RPMI7951 (cell line): ENCODE measurements at regions not wholly inside any gene's neighbourhood (a gene's known extent, or its start where the extent isn't known, plus 50 kb on each side); places are given as distances from the start of the nearest gene placed in this dataset.
A peak's percentile ranks its signal among the peaks of the same experiment; 100 is the strongest.

Experiments
- DNase-seq: peaks from one replicate; pipeline ENCODE4 v3.0.0-alpha.2; 2012; ENCODE audit warnings: low read depth

DNA sequence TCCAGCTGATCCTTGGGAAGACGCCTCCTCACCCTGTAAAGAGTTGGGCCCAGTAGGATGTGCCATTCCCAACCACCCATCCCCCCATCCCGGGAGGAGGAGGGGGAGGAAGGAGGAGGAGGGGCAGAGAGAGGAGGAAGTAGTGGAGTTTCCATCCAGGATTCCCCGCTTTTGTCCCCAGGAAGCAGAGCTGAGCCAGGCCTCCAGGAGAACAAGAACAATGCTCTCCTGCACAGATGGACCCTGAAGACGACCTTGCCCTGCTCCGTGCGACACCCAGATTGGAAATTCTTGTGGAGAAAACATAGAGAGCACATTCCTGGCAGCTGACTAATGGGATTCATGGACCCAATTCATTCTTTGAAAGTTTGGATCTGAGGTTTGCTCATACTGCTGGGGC is 132.3 kb upstream of the CRY1 start:
- DNase-seq: peak; percentile 54

DNA sequence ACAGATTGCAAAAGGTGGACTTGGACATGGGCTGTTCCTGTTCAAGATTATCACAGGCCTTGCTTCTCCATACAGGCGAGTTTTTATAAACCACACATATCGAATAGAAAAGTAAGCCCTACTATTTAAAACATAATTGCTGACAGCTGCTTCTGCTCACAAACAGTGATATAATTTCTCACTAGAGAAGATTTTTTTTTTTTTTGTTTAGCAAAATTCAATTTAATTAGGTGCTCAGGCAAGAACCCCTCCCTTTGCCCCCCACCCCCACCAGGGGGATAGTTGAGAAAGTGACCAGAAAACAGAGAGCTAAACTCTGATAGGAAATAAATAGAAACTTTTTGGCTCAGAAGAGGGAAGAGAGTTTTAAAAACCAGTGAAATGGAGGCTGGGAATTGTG is 132.8 kb upstream of the CRY1 start:
- no peak for DNase-seq

DNA sequence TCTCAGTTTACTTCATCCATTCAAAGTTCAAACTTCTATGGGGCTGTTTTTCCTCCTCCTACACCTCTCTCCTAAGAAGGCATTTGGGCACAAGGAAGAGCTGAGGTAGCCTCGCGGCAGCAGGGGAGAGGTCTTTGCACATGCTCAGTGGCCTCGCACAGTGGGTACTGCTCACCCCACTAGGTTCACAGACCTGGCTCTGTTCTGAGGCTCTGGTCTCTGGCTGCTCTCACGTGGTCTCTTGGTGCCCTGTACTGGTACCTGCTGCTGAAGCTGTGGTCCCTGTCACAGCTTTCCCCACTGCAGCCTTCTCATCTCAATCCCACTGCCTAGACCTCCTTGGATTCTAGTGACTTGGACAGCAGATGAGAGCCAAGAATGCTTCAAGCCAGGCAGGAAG is 134.7 kb upstream of the CRY1 start:
- no peak for DNase-seq

DNA sequence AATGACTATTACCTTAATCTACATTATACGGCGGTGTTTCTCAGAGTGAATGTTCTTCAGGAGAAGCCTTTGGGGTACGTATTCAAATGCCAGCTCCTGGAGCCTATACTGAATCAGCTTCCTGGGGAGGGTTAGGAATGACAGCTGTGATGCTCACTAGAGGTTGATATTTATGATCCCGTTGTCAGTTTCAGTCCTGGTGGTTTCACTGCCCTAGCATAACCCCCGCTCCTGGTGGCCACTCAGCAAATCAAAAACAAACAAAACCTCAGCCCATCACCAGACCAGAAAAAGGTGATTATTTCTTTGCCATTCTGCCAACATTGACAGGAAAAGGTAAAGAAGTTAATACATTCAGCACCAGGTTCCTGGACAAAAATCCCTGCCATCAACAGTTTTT is 136.5 kb upstream of the CRY1 start:
- no peak for DNase-seq

DNA sequence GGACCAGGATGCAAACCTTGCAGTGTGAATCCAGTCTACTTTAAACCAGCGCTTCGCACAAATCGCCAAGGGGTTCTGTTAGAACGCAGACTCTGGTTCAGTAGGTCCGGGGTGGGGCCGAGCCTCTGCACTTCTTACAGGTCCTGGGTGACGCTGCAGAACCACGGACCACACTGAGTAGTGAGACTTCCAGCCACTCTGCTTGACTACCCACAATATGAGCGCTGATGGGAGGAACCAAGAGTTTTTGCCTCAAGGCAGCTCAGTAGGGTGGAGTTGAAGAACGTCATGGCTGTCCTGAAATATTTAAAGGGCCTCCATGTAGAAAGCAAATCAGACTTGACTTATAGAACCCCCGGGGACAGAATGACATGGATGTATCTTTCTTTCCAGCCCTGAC is 138.0 kb upstream of the CRY1 start:
- peak; percentile 31 for DNase-seq

DNA sequence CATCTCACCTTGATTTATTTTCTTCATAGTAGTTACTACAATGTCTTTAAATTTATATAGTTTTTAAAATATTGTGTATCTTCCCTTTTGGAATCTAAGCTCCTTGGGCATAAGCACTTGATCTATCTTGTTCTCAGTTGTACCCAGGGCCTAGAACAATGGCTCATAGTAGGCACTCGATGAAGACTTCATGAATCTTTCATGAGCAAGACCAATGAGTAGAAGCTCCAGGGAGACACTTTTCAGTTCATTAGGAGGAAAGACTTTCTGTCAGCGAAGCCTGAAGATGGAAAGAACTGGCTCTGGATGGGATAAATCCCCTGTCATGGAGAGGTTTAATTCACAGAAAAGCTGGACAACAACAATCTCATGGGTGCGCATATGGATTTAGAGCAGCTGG is 140.2 kb upstream of the CRY1 start:
- DNase-seq: no peak

DNA sequence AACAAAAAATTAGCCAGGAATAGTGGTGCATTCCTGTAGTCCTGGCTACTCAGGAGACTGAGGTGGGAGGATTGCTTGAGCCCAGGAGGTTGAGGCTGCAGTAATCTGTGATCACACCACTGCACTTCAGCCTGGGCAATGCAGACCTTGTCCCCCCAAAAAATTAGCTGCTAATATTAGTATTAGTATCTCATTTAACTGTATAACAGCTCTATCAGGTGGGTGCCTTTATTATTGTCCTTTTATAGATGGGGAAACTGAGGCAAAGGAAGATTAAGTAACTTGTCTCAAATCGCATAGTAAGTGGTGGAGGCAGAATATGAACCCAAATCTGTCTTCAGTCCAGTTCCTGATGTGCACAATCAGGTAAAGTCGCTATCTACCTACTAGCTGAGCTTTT is 142.3 kb upstream of the CRY1 start:
- DNase-seq: no peak

DNA sequence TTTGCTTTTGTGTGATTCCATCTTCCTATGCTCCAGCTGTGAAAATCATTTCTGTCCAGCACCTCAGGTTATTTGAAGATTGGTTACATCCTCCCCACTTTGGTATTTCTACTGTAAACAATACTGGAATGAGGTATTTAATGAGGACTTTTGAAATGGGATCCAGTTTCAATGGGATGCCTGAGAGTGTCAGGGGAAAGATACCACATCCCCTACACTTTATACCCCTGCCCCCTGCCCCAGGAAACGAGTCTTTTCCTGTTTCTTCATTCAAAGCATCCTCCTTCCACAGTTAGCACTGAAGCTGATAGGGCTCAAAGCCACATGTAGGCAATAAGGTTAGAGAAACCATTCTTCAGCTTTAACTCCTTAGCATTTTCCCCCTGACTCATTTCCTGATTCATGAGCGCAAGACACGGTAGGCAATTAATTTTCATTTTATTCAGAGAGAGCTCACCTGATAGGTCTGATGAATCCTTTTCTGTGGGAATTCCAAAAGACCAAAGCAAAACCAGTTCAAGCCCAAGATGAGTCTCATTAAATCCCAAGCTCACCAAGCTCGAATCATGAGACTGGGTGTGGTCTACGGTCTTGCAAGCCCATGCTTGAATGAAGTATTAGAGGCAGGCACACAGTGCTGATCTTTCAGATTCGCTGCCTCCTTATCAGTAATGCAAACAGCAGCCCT is 143.6 kb upstream of the CRY1 start:
- peak; percentile 55 for DNase-seq

DNA sequence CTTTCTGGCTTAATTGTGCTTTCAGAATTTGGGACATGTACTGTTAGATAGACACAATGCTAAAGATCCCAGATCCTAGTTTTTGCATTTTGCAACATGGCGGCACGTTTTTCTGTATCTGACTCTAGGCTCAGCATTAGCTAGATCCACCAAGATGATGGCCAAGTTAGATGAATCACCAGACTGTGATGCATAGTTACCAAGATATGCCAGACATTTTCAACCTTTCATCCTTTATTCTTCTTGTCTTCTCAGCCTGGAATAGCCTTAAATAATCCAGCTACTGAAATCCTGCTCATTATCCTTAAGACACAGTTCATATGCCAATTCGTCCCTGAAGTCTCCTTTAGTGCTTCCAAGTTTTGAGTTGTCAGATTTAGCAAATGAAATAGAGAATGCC is 144.9 kb upstream of the CRY1 start:
- DNase-seq: peak; percentile 33

DNA sequence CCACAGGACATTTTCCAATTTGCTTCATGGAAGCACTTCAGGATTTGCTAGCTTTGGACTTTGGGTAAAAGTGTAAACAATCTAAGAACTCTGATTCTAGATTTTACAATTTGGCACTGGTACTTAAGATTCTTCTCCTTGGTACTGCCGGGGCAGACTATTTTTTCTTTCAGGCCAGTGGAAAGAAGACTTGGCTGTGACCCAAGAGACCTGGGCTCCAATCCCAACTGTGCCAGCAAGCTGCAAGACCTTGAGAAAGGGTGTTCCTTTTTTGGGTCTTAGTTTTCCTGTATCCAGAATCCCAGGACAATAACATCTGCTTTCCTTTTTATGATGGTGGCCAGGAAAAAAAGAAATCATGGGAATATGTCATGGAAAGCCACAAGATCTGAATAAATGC is 148.1 kb upstream of the CRY1 start:
- no peak for DNase-seq

DNA sequence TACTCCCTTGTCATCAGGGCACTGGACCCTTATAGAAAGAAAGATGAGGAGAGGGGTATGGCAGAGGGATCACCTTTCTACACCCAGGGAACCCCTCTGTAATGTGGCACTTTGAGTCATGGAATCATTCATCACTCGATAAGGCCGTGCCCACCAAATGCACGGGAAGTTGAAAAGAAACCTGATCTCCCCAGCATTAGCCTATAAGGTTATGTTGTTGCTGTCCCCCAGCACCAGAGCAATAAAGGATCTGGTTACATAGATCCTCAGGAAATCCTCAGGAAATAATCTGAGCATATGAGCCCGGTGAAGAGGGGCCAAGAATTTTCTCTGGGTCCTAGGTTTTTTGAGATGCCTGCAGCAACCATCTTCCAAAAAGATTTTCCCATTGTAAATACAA is 148.8 kb upstream of the CRY1 start:
- DNase-seq: no peak

DNA sequence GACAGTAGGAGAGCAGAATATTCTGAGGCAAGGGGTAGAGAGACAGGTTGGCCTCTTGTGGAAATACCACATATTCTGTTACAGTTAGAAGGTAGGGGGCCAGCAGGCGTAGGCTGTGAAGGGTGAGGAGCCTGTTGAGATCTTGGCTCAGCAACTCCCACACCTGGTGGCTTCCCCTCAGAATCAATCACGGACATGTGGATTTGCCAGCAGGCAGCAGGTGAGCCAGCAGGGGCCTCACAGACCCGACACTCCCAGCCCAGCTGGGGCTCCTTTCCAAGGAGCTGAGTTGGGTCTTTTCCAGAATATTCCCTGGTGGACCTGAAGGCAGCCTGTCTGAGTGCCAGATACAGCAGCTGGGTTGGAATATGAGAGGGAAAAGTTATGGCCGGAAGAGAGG is 150.0 kb upstream of the CRY1 start:
- DNase-seq: no peak

DNA sequence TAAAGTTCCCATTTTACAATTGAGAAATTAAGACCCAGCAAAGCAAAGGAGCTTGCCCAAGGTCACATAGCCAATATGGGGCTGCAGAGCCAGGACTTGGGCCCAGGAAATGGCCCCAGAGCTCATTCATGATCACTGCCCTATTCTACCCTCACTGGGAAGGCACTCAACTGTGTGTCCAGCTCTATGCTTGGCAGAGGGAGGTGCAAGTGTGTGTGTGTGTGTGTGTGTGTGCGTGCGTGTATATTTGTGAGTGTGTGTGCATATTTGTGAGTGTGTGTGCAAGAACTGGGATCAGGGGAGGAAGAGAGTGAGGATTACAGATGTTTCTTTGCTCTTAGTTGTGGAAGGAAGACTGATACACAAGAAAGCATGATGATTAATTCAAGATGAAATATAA is 151.2 kb upstream of the CRY1 start:
- DNase-seq: no peak

DNA sequence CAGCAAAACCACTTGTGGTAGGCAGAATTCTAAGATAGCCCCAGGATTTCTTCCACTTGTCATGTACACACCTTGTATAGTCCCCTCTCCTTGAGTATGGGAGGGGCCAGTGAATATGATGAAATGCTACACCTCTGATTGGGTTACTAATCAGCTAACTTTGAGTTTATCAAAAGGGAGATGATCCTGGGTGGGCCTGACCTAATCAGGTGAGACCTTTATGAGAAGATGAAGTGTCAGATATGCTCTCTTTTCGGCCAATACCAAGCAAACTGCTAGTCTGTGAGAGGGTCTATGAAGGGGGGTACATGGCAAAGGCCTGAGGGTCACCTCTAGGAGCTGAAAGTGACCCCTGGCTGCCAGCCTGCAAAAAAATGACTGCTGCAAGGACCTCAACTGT is 154.3 kb upstream of the CRY1 start:
- DNase-seq: no peak

DNA sequence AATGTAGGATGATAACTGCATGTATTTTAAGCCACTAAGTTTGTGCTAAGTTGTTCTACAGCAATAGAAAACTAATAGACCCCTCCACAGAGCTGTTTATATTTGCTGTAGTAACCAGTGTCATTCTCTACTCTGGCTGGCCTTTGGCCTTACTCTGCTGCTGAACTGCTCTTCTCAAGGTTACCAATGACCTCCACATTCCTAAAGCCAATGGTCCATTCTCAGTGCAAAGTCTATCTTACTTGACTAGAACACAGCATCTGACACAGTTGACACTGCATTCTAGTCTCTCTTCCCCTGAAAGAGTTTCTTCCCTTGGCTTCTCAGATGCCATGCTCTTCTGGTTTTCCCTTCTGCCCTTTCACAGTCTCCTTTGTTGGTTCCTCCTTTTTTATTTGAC is 154.8 kb upstream of the CRY1 start:
- DNase-seq: no peak

DNA sequence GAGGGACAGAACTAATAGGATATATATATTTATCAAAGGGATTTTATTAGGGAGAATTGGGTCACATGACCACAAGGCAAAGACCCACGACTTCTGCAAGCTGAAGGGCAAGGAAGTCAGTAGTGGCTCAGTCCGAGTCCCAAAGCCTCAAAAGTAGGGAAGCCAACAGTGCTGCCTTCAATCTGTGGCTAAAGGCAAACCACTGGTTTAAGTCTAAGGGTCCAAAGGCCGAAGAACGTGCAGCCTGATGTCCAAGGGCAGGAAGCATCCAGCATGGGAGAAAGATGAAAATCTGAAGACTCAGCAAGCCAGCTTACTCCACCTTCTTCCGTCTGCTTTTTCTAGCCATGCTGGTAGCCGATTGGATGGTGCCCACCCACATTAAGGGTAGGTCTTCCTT is 157.9 kb upstream of the CRY1 start:
- DNase-seq: no peak

DNA sequence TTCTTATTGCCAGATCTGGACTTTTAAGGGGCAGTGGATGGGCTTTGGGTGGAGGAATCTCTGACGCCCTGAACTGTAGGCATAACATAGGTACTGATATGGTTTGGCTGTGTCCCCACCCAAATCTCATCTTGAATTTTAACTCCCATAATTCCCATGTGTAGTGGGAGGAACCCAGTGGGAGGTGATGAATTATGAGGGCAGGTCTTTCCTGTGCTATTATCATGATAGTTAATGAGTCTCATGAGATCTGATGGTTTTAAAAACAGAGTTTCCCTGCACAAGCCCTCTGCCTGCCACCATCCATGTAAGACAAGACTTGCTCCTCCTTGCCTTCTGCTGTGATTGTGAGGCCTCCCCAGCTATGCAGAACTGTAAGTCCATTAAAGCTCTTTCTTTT is 160.0 kb upstream of the CRY1 start:
- DNase-seq: no peak

DNA sequence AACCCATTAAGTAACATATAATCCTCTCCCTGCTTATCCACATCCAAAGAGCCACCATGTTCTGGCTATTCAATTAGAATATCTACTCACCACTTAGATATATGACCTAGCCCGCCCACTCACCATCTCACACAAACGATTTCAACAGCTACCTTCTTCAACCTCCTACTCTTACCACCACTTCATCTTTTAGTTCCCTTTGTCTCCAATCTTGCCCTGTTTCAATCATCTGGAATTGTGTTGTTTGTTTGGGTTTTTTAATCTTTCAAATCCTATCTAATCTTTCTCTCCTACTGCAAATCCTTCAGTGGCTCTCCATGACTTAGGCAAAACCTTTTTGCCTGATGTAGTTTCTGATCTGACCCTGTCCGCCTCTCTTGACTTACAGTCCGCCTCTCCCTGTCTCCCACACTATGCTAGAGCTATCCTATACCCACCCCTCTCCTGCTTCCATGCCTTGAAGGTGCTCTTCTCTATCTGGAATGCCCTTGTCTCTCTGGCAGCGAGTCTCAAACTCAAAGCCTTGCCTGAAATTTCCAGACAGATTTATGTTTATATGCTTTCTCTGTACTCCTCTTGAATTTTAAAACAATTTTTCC is 161.0 kb upstream of the CRY1 start:
- DNase-seq: no peak

DNA sequence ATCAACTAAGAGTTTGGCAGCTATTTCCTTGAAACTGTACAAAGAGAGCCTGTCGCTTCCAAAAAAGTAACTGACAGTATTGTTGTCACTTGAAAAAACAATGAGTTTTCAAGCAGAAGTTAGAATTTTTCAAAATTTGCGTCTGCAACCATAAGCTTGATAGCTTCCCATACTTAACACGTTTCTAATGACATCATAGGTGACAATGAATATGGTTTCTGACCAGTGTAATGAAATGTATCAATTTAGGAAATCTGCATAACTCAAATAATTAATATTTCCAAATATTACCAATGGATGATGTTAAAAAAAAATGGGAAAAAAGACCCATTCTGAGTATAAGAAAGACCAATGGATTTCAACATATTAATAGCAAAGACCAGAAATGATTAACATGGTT is 165.4 kb upstream of the CRY1 start:
- DNase-seq: no peak

DNA sequence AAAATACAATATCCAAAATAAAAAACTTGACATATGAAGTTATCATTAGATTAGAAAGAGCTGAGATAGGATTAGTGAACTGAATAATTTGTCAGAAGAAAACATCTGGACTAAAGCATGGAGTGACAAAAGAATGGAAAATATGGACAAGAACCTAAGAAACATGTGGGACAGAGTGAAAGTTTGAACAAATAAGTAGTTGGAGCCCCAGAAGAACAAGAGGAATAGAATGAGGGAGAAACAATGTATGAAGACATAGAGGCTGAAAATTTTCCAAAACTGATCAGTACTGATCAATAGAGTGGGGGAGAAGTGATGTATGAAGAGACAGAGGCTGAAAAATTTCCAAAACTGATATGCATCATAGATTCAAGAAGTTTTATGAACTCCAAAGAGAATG is 170.6 kb upstream of the CRY1 start:
- DNase-seq: no peak

DNA sequence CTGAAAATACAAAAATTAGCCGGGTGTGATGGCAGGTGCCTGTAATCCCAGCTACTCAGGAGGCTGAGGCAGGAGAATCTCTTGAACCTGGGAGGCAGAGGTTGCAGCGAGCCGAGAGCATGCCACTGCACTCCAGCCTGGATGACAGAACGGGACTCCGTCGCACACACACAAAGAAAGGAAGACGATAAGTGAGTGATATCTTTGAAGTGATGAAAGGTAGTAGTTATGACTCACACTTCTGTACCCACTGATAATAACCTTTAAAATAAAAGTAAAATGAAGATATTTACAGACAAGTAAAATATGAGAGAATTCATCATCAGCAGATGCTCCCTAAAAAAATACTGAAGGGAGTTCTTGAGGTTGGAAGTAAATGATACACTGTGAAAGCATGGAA is 171.3 kb upstream of the CRY1 start:
- no peak for DNase-seq

DNA sequence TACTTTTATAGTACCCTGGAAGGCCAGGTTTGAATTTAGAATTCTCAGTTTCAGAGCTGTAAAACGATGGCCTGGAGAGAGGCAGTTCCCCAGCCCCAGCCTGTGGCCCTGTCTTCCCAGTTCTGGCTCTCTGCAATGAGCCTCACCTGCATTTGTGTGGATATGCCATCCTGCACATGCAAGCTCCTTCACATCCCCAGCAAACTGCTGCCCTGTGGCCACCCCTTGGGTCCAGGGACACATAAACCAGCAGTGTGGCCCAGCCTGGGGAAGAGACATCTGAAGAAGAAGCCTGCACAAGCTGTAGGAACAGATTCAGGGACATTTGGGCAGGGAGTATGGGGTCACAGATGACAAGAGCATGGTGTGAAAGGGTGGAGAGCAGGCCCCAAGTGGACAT is 174.3 kb upstream of the CRY1 start:
- DNase-seq: no peak

DNA sequence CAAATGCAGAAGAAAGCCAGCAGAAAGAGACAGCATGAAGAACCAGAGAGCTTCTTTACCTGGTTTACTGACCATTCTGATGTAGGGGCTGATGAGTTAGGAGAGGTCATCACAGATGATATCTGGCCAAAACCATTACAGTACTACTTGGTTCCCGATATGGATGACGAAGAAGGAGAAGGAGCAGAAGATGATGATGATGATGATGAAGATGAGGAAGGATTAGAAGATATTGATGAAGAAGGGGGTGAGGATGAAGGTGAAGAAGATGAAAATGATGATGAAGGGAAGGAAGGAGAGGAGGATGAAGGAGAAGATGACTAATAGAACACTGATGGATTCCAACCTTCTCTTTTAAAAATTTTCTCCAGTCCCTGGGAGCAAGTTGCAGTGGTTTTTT is 178.2 kb upstream of the CRY1 start:
- DNase-seq: no peak

DNA sequence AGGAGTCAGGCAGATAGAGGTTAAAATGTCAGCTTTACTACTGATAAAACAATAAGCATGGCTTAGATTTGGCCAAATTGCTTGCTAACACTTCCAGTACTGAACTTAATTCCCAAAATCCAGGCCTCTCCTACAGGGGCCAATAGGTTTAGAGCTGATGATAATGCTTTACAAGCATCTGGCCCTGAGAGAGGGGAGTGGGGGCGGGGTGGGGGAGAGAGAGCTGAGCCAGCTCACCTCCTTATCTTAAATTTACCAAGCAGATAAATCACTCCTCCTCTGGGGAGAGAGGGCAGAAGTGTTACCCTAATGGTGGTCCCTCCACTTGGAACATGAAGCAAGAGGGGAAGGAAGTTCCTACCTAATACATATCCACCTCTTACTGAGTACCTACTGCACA is 182.2 kb upstream of the CRY1 start:
- no peak for DNase-seq
